NB4 (cell line): ENCODE measurements at regions not wholly inside any gene's neighbourhood (a gene's known extent, or its start where the extent isn't known, plus 50 kb on each side); places are given as distances from the start of the nearest gene placed in this dataset.

Experiments
- DNase-seq: peaks from one replicate; pipeline ENCODE4 v3.0.0; 2010; ENCODE audit warnings: low read depth
- H3K4me3 ChIP-seq: one replicate; pipeline ENCODE4 v1.5.1; 2011; ENCODE audit warnings: mild to moderate bottlenecking, low read depth, low read length, moderate library complexity
- CTCF ChIP-seq: IDR thresholded peaks from one replicate; pipeline ENCODE4 v1.5.1; 2012; ENCODE audit warnings: low read depth, low read length
- MAX ChIP-seq: IDR thresholded peaks from 2 replicates; pipeline ENCODE4 v1.6.1; 2011; ENCODE audit warnings: low read depth, low read length
- MYC ChIP-seq: IDR thresholded peaks from 2 replicates; pipeline ENCODE4 v1.6.1; 2011; ENCODE audit warnings: low read depth, low read length
- POLR2A ChIP-seq: IDR thresholded peaks from 2 replicates; pipeline ENCODE4 v1.6.1; 2011; ENCODE audit warnings: mild to moderate bottlenecking; ENCODE audit not compliant: insufficient read length; ENCODE audit errors: extremely low read depth

GRCh38 chr18:54086046-54086802, 138.2 kb downstream of the MBD2 start:
- peak; percentile 85 for DNase-seq
- TF ChIP-seq MAX (peak; percentile 88), MYC (peak; percentile 66), POLR2A (no peak), CTCF (no peak)
- no peak overlapping the region for H3K4me3 ChIP-seq

- no peak for DNase-seq
- H3K4me3 ChIP-seq: no peak overlapping the region
- TF ChIP-seq CTCF: no peak
- no peak for TF ChIP-seq MAX
- TF ChIP-seq POLR2A: no peak
- TF ChIP-seq MYC: no peak
Observed at GRCh38 chr18:54080858-54081257, 143.6 kb downstream of the MBD2 start.

GRCh38 chr18:54076166-54076565, 148.3 kb downstream of the MBD2 start:
- DNase-seq: no peak
- TF ChIP-seq MYC (no peak), POLR2A (no peak), CTCF (no peak), MAX (no peak)

DNA sequence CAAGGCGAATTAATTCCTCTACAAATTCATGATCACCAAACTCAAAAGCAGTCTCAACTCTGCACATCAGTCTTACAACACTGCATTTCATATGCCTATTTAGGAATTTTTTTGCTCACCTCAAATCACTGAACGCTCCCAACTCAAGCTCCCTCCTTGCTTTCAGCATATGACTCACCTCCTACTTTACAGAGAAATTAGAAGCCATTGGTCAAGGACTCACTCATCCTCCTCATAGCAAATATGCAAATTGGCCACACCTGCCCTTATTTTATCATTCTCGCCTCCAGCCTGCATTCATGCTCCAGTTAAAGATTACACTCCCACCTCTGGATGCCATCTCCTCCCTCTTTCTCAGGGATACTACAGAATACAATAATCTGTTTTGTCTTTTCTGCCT, 148.8 kb downstream of the MBD2 start:
- H3K4me3 ChIP-seq: no peak overlapping the region
- DNase-seq: no peak
- TF ChIP-seq POLR2A: no peak
- no peak for TF ChIP-seq MYC
- no peak for TF ChIP-seq MAX
- TF ChIP-seq CTCF: no peak

More at GRCh38 chr18:54076166-54076565, 148.3 kb downstream of the MBD2 start:
- no peak overlapping the region for H3K4me3 ChIP-seq

DNA sequence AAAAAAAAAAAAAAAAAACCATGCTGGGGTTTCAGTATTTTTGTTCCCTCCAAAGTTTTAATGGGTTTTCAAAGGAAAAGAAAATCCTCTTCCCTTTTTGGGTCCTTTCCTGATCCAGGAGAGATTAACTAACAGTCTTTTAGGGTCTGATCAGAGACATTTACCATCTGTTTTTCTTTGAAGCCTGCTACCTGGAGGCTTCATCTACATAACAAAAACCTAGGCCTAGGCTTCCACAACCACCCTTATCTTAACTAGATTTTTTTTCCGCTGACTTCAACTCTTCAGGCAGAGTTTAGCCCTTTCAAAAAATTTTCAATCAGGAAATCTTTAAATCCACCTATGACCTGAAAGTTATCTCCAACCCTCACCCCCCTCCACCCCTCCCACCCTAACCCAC, 154.7 kb downstream of the MBD2 start:
- no peak overlapping the region for H3K4me3 ChIP-seq
- TF ChIP-seq POLR2A (no peak), MAX (no peak), MYC (no peak), CTCF (no peak)
- DNase-seq: no peak
